ENCODE measurements at regions not wholly inside any gene's neighbourhood (a gene's known extent, or its start where the extent isn't known, plus 50 kb on each side); places are given as distances from the start of the nearest gene placed in this dataset.
"Not testable (repeated sequence)": the region's sequence is repeated elsewhere in the genome, so short reads cannot be mapped to it uniquely, and the experiment has no call there.

GRCh38 chr20:48526936-48527335 is 300.9 kb downstream of the PREX1 start:
- TF ChIP-seq CTCF (IDR thresholded peaks at IDR 0.05; ENCODE audit: extremely low read depth, insufficient read depth, missing control alignments) = no peak
- in situ Hi-C loops (cut with MboI; ENCODE audit: low pct_unique_long_range_greater_than_20kb, low sequenced_read_pairs, unreplicated experiment) = no loop called here
- DNase-seq (ENCODE audit: low spot score) = no peak

GRCh38 chr20:48525400-48525799 is 302.4 kb downstream of the PREX1 start:
- in situ Hi-C loops (cut with MboI; ENCODE audit: low pct_unique_long_range_greater_than_20kb, low sequenced_read_pairs, unreplicated experiment) = no loop called here
- TF ChIP-seq CTCF (IDR thresholded peaks at IDR 0.05; ENCODE audit: extremely low read depth, insufficient read depth, missing control alignments) = no peak
- no peak for DNase-seq (ENCODE audit: low spot score)

- DNase-seq (ENCODE audit: low spot score) = no peak
- in situ Hi-C loops (cut with MboI; ENCODE audit: low pct_unique_long_range_greater_than_20kb, low sequenced_read_pairs, unreplicated experiment) = no loop called here
- TF ChIP-seq CTCF (IDR thresholded peaks at IDR 0.05; ENCODE audit: extremely low read depth, insufficient read depth, missing control alignments) = no peak
These were observed 303.2 kb downstream of the PREX1 start for GRCh38 chr20:48524582-48524981.

DNA sequence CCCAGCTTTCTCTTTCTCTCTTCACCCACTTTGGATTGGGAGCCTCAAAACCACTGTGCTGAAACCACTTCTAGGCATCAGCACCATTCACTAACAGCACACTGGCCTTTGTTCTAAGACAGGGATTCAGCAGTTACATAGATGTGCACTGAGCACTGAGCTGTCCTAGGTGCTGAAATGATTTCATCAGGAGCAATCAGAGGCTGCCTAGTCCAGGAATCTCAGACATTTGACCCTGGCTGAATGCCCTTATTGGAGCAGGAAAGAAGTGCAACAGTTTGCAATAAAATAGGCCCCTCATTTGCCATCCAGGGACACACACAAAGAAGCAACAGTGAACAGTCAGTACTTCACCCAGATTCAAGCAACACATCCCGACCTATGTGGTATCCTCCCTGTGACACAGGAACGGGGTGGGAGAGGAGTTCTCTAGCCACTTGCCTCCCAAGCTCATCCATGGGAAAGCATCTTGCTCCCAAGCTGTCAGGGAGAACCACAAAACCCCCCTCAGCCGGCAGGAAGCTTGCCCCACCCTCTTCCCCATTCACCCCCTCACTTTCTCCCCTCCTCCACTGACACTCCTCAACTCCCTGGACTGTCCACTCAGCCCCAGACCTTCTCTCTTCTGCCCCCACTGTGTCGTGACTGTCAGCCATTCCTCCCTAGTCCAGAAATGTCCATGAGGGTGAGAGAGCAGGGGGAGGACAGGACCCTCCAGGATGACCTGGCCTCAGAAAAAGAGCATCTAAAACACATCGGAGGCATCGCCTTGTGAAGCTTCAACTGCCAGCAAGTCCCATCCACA is 304.4 kb downstream of the PREX1 start:
- in situ Hi-C loops (cut with MboI; ENCODE audit: low pct_unique_long_range_greater_than_20kb, low sequenced_read_pairs, unreplicated experiment) = no loop called here
- peak; percentile 71 for DNase-seq (ENCODE audit: low spot score)
- no peak for TF ChIP-seq CTCF (IDR thresholded peaks at IDR 0.05; ENCODE audit: extremely low read depth, insufficient read depth, missing control alignments)

DNA sequence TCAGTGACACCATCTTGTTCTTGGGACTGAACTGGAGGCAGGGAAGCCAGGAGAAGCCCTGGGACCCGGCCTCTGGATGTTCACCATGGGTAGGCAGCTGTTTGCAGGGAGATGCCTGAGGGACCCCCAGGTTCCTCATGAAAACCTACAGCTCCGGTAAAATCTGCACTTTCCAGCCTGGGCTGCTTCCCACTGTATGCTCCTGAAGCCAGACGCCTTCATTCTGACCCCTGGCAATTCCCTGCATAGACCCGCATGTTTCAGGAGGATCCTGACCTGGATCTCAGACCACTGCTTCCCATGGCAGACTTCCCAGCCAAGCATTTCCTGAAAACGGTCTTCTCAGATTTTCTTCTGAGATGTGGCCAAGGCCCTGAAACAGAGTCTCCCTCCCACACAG is 306.7 kb downstream of the PREX1 start:
- in situ Hi-C loops (cut with MboI; ENCODE audit: low pct_unique_long_range_greater_than_20kb, low sequenced_read_pairs, unreplicated experiment) = no loop called here
- no peak for DNase-seq (ENCODE audit: low spot score)
- no peak for TF ChIP-seq CTCF (IDR thresholded peaks at IDR 0.05; ENCODE audit: extremely low read depth, insufficient read depth, missing control alignments)

GRCh38 chr20:48516196-48516595 is 311.6 kb downstream of the PREX1 start:
- in situ Hi-C loops (cut with MboI; ENCODE audit: low pct_unique_long_range_greater_than_20kb, low sequenced_read_pairs, unreplicated experiment) = loop anchor here (5.0 kb wide), 1 partner anchor 624 kb away; no protein-coding TSS in a partner anchor
- not testable (repeated sequence) for DNase-seq (ENCODE audit: low spot score)

GRCh38 chr20:48514577-48514976 is 313.2 kb downstream of the PREX1 start:
- DNase-seq (ENCODE audit: low spot score); in situ Hi-C loops (cut with MboI; ENCODE audit: low pct_unique_long_range_greater_than_20kb, low sequenced_read_pairs, unreplicated experiment): not testable (repeated sequence)

- DNase-seq (ENCODE audit: low spot score); in situ Hi-C loops (cut with MboI; ENCODE audit: low pct_unique_long_range_greater_than_20kb, low sequenced_read_pairs, unreplicated experiment): not testable (repeated sequence)
These were observed 315.3 kb downstream of the PREX1 start for GRCh38 chr20:48512539-48512938.

GRCh38 chr20:48505066-48505465 is 322.7 kb downstream of the PREX1 start:
- DNase-seq (ENCODE audit: low spot score); in situ Hi-C loops (cut with MboI; ENCODE audit: low pct_unique_long_range_greater_than_20kb, low sequenced_read_pairs, unreplicated experiment): not testable (repeated sequence)
